BLaER1 (cell line): ENCODE measurements at regions not wholly inside any gene's neighbourhood (a gene's known extent, or its start where the extent isn't known, plus 50 kb on each side); places are given as distances from the start of the nearest gene placed in this dataset.

Experiments
- H3K27ac ChIP-seq: shearing (Covaris generic); formaldehyde crosslinking; 2 replicates; pipeline ENCODE4 v1.8.1; 2022
- H3K27me3 ChIP-seq: shearing (Covaris generic); formaldehyde crosslinking; 2 replicates; pipeline ENCODE4 v1.8.1; 2022
- H3K36me3 ChIP-seq: shearing (Covaris generic); formaldehyde crosslinking; 2 replicates; pipeline ENCODE4 v1.8.1; 2022
- H3K4me1 ChIP-seq: shearing (Covaris generic); formaldehyde crosslinking; 2 replicates; pipeline ENCODE4 v1.8.1; 2022
- H3K4me2 ChIP-seq: shearing (Covaris generic); formaldehyde crosslinking; 2 replicates; pipeline ENCODE4 v1.8.1; 2022
- H3K4me3 ChIP-seq: shearing (Covaris generic); formaldehyde crosslinking; 2 replicates; pipeline ENCODE4 v1.8.1; 2022
- H3K9ac ChIP-seq: shearing (Covaris generic); formaldehyde crosslinking; 2 replicates; pipeline ENCODE4 v1.8.1; 2022
- H3K9me3 ChIP-seq: shearing (Covaris generic); formaldehyde crosslinking; 2 replicates; pipeline ENCODE4 v1.8.1; 2022
- H4K20me1 ChIP-seq: shearing (Covaris generic); formaldehyde crosslinking; 2 replicates; pipeline ENCODE4 v1.8.1; 2022
- Cebpa-rat ChIP-seq: shearing (Covaris generic); IDR thresholded peaks from 2 replicates; pipeline ENCODE4 v1.8.1; 2022

- no peak overlapping the region for H3K4me2 ChIP-seq
- no peak for TF ChIP-seq Cebpa-rat
- H3K4me3 ChIP-seq, result no peak overlapping the region
- H3K27ac ChIP-seq, result no peak overlapping the region
- H3K9me3 ChIP-seq, result no peaks in the 10 kb centered on the region
- H3K36me3 ChIP-seq, result no peaks in the 10 kb centered on the region
- no peaks in the 10 kb centered on the region for H3K27me3 ChIP-seq
- no peaks in the 10 kb centered on the region for H4K20me1 ChIP-seq
- H3K4me1 ChIP-seq, result no peaks in the 10 kb centered on the region
- H3K9ac ChIP-seq, result no peak overlapping the region
Observed at GRCh38 chr4:180538384-180539057, 1704.7 kb upstream of the TENM3 start.

GRCh38 chr4:180539284-180539683 is 1703.9 kb upstream of the TENM3 start:
- H3K27ac ChIP-seq, result no peak overlapping the region

GRCh38 chr4:180541678-180542077 is 1701.5 kb upstream of the TENM3 start:
- Histone ChIP-seq H3K36me3 (no peaks in the 10 kb centered on the region), H3K4me3 (no peak overlapping the region), H3K27me3 (no peaks in the 10 kb centered on the region), H3K4me2 (no peak overlapping the region), H4K20me1 (no peaks in the 10 kb centered on the region), H3K9ac (no peak overlapping the region), H3K27ac (no peak overlapping the region), H3K9me3 (no peaks in the 10 kb centered on the region), H3K4me1 (no peaks in the 10 kb centered on the region)
- no peak for TF ChIP-seq Cebpa-rat

More at GRCh38 chr4:180539284-180539683, 1703.9 kb upstream of the TENM3 start:
- no peaks in the 10 kb centered on the region for H4K20me1 ChIP-seq
- no peaks in the 10 kb centered on the region for H3K27me3 ChIP-seq
- H3K9ac ChIP-seq, result no peak overlapping the region
- no peak for TF ChIP-seq Cebpa-rat
- H3K4me3 ChIP-seq, result no peak overlapping the region
- H3K9me3 ChIP-seq, result no peaks in the 10 kb centered on the region
- no peaks in the 10 kb centered on the region for H3K36me3 ChIP-seq
- no peak overlapping the region for H3K4me2 ChIP-seq
- H3K4me1 ChIP-seq, result no peaks in the 10 kb centered on the region

- H3K4me2 ChIP-seq, result no peak overlapping the region
Observed at GRCh38 chr4:180542445-180543100, 1700.6 kb upstream of the TENM3 start.

GRCh38 chr4:180550106-180550505 is 1693.1 kb upstream of the TENM3 start:
- no peak for TF ChIP-seq Cebpa-rat
- Histone ChIP-seq H4K20me1 (no peaks in the 10 kb centered on the region), H3K9ac (no peak overlapping the region), H3K4me3 (no peak overlapping the region), H3K27ac (no peak overlapping the region), H3K36me3 (no peaks in the 10 kb centered on the region), H3K9me3 (no peaks in the 10 kb centered on the region), H3K27me3 (no peaks in the 10 kb centered on the region), H3K4me2 (no peak overlapping the region), H3K4me1 (no peaks in the 10 kb centered on the region)

More at GRCh38 chr4:180542445-180543100, 1700.6 kb upstream of the TENM3 start:
- no peaks in the 10 kb centered on the region for H4K20me1 ChIP-seq
- no peaks in the 10 kb centered on the region for H3K36me3 ChIP-seq
- H3K4me1 ChIP-seq, result no peaks in the 10 kb centered on the region
- H3K9me3 ChIP-seq, result no peaks in the 10 kb centered on the region
- no peak overlapping the region for H3K4me3 ChIP-seq
- no peaks in the 10 kb centered on the region for H3K27me3 ChIP-seq
- TF ChIP-seq Cebpa-rat, result no peak
- no peak overlapping the region for H3K27ac ChIP-seq
- H3K9ac ChIP-seq, result no peak overlapping the region

- Histone ChIP-seq H3K36me3 (no peaks in the 10 kb centered on the region), H3K4me2 (no peak overlapping the region), H3K9ac (no peak overlapping the region), H3K4me1 (no peaks in the 10 kb centered on the region), H3K27ac (no peak overlapping the region), H3K9me3 (no peaks in the 10 kb centered on the region), H3K27me3 (no peaks in the 10 kb centered on the region), H4K20me1 (no peaks in the 10 kb centered on the region), H3K4me3 (no peak overlapping the region)
- no peak for TF ChIP-seq Cebpa-rat
Observed at GRCh38 chr4:180557348-180557747, 1685.9 kb upstream of the TENM3 start.

- no peak overlapping the region for H3K4me3 ChIP-seq
- H3K9me3 ChIP-seq, result no peaks in the 10 kb centered on the region
- H4K20me1 ChIP-seq, result no peaks in the 10 kb centered on the region
- no peaks in the 10 kb centered on the region for H3K27me3 ChIP-seq
- H3K9ac ChIP-seq, result no peak overlapping the region
- no peaks in the 10 kb centered on the region for H3K4me1 ChIP-seq
- H3K36me3 ChIP-seq, result no peaks in the 10 kb centered on the region
- no peak overlapping the region for H3K4me2 ChIP-seq
- no peak overlapping the region for H3K27ac ChIP-seq
- no peak for TF ChIP-seq Cebpa-rat
Observed at GRCh38 chr4:180557950-180558349, 1685.3 kb upstream of the TENM3 start.

GRCh38 chr4:180558427-180558826 is 1684.8 kb upstream of the TENM3 start:
- Histone ChIP-seq H3K4me1 (no peaks in the 10 kb centered on the region), H3K9me3 (no peaks in the 10 kb centered on the region), H3K4me3 (no peak overlapping the region), H3K4me2 (no peak overlapping the region), H3K36me3 (no peaks in the 10 kb centered on the region), H3K9ac (no peak overlapping the region), H4K20me1 (no peaks in the 10 kb centered on the region), H3K27ac (no peak overlapping the region), H3K27me3 (no peaks in the 10 kb centered on the region)
- no peak for TF ChIP-seq Cebpa-rat

GRCh38 chr4:180560896-180561295 is 1682.3 kb upstream of the TENM3 start:
- no peaks in the 10 kb centered on the region for H4K20me1 ChIP-seq
- peaks cover 5% of the 10 kb centered on the region for H3K4me1 ChIP-seq
- H3K36me3 ChIP-seq, result no peaks in the 10 kb centered on the region
- H3K9me3 ChIP-seq, result no peaks in the 10 kb centered on the region
- H3K4me2 ChIP-seq, result no peak overlapping the region
- TF ChIP-seq Cebpa-rat, result no peak
- no peaks in the 10 kb centered on the region for H3K27me3 ChIP-seq
- H3K4me3 ChIP-seq, result no peak overlapping the region
- no peak overlapping the region for H3K9ac ChIP-seq
- H3K27ac ChIP-seq, result no peak overlapping the region

- no peak for TF ChIP-seq Cebpa-rat
- H3K9ac ChIP-seq, result no peak overlapping the region
- no peaks in the 10 kb centered on the region for H3K9me3 ChIP-seq
- H3K27ac ChIP-seq, result no peak overlapping the region
- no peaks in the 10 kb centered on the region for H3K36me3 ChIP-seq
- H3K27me3 ChIP-seq, result no peaks in the 10 kb centered on the region
- peaks cover 5% of the 10 kb centered on the region for H3K4me1 ChIP-seq
- H3K4me3 ChIP-seq, result no peak overlapping the region
- no peak overlapping the region for H3K4me2 ChIP-seq
- H4K20me1 ChIP-seq, result no peaks in the 10 kb centered on the region
Observed at GRCh38 chr4:180564026-180564425, 1679.2 kb upstream of the TENM3 start.
